Fibroblast of mammary gland (primary cell): ENCODE measurements at regions not wholly inside any gene's neighbourhood (a gene's known extent, or its start where the extent isn't known, plus 50 kb on each side); places are given as distances from the start of the nearest gene placed in this dataset.
A peak's percentile ranks its signal among the peaks of the same experiment; 100 is the strongest.

Source experiments
- DNase-seq: peaks from one replicate; pipeline ENCODE4 v3.0.0-alpha.2; 2010; ENCODE audit warnings: low read depth
- H3K4me3 ChIP-seq: 2 replicates; pipeline ENCODE4 v1.5.1; 2011; ENCODE audit warnings: low read depth, mild to moderate bottlenecking, low read length, moderate library complexity; ENCODE audit not compliant: control insufficient read depth
- TF ChIP-seq, protein P1 (sequence below): conservative IDR thresholded peaks from 2 replicates; pipeline ENCODE4 v1.5.1; 2011; ENCODE audit warnings: low read depth, low read length, inconsistent platforms; ENCODE audit not compliant: control insufficient read depth, insufficient read depth

DNA sequence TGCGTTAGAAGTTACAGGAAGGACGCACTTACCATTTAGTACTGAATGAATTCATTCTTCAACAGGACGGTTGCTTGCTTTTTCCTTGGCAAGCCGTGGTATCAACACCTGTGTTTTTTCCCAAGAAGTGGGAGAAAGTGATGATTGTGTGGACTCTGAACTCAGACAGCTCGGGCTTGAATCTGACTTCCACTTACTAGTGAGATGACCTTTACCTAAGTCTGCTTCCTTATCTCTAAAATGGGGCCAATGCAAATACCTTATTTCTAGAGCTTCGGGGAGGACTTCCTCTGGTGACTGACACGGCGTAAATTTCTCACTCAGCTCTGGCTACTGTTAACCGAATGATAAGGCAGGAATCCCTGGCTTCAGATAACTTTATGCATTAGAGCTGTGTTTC lies 146.8 kb upstream of the RBPJ start:
- no peak overlapping the region for H3K4me3 ChIP-seq
- no peak for DNase-seq
- TF ChIP-seq, protein P1, sequence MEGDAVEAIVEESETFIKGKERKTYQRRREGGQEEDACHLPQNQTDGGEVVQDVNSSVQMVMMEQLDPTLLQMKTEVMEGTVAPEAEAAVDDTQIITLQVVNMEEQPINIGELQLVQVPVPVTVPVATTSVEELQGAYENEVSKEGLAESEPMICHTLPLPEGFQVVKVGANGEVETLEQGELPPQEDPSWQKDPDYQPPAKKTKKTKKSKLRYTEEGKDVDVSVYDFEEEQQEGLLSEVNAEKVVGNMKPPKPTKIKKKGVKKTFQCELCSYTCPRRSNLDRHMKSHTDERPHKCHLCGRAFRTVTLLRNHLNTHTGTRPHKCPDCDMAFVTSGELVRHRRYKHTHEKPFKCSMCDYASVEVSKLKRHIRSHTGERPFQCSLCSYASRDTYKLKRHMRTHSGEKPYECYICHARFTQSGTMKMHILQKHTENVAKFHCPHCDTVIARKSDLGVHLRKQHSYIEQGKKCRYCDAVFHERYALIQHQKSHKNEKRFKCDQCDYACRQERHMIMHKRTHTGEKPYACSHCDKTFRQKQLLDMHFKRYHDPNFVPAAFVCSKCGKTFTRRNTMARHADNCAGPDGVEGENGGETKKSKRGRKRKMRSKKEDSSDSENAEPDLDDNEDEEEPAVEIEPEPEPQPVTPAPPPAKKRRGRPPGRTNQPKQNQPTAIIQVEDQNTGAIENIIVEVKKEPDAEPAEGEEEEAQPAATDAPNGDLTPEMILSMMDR = no peak

DNA sequence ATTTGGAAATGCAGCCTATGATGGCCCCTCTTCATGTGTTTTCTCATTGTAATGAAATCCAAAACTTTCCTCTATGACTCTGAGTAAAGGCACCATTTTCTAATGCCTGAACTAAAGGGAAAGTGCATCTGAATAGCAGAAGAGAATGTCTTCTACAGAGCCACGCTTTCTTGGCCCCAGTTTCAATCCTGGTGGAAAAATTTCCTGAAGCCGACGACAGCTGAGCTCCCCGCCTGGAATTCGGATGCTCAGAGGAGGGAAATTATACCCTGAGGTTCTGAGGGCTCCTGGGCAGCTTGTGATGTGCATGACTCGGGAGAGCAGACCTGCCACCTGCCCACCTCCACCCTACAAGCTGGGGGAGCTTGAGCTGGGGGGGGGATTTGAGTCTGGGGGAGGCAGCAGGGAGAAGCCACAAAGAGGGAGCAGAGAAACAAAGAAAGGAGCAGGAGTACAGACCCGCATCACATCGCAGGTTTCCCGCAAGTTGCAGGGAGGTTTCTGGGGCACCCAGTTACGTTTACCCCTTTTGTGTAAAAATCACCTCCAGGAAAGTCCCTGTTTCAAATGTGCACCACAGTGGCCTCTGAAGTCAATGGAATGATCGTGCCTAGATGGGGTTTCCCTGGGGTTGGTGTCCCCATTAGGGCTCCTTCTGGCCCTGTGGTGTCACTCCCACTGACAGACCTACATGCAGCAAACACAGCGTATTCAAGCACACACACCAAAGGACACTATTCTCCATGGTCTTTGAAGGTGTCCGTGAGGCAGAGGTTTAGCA lies 145.6 kb upstream of the RBPJ start:
- no peak for DNase-seq
- TF ChIP-seq, protein P1 = no peak
- no peak overlapping the region for H3K4me3 ChIP-seq

DNA sequence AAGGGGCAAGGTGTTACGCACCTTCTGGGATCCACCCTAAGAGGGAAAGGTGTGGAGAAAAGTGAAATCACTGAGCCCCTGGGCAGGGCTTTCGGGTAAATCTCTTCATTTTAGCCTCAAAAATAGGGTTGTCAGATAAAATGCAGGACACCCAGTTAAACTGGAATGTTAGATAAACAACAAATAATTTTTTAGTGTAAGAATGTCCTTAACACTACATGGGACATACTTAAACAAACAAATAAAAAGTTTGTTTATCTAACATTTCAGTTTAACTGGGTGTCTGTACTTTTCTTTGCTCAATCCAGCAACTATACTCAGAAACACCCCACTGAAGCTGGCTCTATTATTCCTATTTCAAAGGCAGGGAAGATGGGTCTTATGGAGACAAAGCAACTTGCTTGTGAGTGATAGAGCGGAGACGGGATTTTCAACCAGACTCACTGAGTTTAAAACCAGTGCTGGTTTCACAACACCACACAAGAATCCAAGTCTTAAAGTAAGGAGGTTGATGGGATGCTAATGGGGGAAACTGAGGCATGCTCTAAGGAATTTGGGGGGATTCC lies 144.8 kb upstream of the RBPJ start:
- no peak overlapping the region for H3K4me3 ChIP-seq
- TF ChIP-seq, protein P1 = no peak
- no peak for DNase-seq

- DNase-seq = peak; percentile 63
- TF ChIP-seq, protein P1 = no peak
These were observed 144.1 kb upstream of the RBPJ start for GRCh38 chr4:26176598-26177149.

DNA sequence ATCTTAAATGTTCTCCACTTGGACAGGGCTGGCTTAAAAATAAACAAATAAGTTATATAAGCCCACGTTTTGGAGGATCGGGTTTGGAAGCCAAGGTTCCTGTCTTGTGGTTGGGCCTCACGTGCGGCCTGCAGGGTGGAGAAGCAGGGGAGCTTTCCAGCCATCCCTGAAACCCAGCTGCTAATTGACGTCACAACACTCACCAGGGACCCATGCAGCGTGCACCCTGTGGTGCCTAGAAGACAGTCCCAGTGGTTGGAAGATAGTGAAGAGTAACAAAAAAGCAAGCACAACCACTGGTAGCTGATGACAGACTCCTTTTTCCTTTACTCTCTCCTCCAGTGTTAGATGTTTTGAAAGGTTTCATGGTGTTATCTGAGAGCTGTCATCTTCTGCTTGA lies 142.0 kb upstream of the RBPJ start:
- no peak overlapping the region for H3K4me3 ChIP-seq
- DNase-seq = peak; percentile 42

More at GRCh38 chr4:26176598-26177149, 144.1 kb upstream of the RBPJ start:
- H3K4me3 ChIP-seq = no peak overlapping the region

GRCh38 chr4:26179316-26179760 lies 141.5 kb upstream of the RBPJ start:
- no peak for DNase-seq
- TF ChIP-seq, protein P1 = no peak
- no peak overlapping the region for H3K4me3 ChIP-seq

More for the DNA sequence above, 142.0 kb upstream of the RBPJ start:
- TF ChIP-seq, protein P1 = no peak
